GM18867 (cell line): ENCODE measurements at regions not wholly inside any gene's neighbourhood (a gene's known extent, or its start where the extent isn't known, plus 50 kb on each side); places are given as distances from the start of the nearest gene placed in this dataset.

ENCODE experiments used
- ATAC-seq: cut with Tn5 transposase; IDR thresholded peaks from one replicate; pipeline ENCODE4 v1.9.1; 2021; ENCODE audit warnings: mild to moderate bottlenecking, moderate library complexity; ENCODE audit not compliant: unreplicated experiment

DNA sequence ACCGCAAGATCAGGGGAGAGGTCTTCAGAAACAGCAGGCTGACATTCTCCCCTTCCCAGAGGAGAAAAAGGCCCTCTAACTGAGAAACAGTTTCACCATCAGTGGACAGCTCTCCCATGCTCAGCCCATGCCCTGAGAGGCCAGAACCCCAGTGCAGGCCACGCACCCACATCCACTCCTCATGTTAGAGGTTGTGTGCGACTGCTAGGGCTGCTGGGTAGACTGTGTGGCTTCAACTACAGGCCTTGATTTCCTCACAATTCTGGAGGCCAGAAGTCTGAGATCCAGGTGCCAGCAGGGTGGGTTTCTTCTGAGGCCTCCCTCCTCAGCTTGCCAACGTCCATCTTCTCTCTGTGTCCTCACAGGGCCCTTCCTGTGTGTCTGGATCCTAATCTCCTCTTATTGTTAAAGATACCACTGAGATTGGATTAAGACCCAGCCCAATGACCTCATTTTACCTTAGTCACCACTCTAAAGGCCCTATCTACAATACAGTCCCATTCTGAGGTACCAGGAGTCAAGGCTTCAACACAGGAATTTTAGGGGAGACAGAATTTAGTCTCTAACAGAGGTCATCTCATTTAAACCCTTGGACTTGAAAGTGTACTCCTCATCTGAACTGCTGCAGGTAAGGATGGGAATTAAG, 67.7 kb upstream of the CD93 start:
- ATAC-seq = no peak

DNA sequence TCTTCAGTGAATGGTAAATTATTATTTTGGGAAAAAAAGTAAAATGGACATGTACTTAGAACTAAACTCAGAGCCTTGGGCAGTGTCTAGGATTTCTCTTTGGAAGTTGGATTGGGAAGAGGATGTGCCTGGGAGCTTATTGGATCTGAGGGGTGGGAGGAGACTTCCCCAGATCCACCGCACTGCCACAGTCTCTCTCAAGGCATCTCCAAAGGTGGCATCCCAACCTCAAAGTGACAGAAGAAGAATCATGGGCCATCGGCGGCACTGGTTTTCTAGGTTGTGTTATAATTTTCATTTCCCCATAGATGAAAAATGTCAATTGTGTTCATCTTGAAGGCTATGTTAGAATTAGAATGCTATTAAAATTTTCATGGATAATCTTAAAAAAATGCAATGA, 66.8 kb upstream of the CD93 start:
- no peak for ATAC-seq

DNA sequence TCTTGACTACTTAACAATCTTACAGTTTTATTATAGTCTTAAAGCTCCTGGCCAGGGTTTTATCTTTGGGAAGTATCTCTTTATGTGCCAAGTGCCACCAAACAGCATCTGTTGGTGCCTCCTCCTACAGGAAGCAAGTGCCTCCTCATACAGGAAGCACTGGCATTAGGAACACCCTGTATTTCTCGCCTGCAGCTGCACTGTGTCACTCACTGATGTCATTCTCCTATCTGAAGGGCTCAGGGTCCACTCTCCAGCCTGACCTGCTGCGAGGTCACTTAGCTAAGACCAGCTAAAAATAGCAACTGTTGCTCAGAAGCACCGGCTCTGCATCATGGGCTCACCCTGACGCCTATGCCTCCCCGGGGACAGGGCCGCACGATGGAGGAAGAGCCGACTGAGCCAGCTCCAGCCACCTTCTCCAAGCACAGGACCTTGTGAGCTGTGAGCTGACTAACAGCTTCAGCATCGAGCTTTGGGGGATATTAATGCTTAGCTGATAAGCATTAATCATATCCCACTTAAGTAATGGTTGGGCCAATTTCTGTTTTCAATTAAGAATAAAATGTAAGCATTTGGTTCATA, 66.3 kb upstream of the CD93 start:
- no peak for ATAC-seq

DNA sequence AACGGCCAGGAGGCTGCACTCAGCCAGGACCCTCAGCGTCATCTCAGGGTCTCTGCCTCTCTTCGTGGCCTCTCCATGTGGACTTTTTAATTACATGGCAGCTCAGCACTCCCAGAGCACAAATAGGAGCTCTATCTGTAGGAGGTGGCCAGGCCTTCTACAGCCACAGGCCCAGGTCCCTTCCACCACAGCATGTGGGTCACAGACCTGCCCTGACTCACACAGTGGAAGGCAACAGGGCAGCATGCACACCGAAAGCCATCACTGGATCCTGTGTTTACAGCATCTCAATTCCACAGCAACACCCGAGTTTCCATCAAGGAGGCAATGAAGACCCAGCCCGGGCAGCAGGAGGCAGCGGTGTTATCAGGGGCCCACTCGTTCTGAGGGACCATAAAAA, 65.8 kb upstream of the CD93 start:
- ATAC-seq = no peak

DNA sequence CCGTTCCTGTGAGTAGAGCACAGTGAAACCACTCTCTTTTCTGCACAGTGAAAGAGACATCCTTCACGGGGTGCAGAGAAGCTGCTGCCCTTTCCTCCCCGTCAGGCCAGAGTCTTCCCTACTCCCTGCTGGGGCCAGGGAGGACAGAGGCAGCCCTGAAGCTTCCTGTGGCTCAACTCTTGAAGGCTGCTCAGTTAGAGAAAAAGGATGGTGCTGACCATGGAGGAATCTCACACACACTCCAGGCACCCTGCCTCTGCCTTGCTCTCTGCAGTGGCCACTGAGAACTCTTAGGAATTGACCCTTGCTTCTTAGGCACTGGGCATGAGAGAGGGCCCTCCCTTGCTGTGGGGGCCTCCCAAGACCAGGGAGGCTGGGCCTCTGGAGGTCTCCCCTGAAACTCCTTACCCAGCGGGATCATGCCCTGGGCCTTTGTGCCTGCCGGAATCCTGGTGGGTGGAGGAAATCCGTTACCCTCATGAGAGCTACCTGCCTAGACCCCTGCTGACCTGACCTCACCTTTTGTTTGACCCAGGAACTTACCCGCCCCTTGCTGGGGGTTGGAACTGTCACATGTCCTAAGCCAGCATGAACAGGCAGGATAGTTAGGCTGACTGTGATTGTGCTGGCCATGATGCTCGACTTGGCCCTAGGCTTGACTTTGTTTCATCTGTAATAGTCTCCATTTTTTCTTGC, 65.0 kb upstream of the CD93 start:
- no peak for ATAC-seq

DNA sequence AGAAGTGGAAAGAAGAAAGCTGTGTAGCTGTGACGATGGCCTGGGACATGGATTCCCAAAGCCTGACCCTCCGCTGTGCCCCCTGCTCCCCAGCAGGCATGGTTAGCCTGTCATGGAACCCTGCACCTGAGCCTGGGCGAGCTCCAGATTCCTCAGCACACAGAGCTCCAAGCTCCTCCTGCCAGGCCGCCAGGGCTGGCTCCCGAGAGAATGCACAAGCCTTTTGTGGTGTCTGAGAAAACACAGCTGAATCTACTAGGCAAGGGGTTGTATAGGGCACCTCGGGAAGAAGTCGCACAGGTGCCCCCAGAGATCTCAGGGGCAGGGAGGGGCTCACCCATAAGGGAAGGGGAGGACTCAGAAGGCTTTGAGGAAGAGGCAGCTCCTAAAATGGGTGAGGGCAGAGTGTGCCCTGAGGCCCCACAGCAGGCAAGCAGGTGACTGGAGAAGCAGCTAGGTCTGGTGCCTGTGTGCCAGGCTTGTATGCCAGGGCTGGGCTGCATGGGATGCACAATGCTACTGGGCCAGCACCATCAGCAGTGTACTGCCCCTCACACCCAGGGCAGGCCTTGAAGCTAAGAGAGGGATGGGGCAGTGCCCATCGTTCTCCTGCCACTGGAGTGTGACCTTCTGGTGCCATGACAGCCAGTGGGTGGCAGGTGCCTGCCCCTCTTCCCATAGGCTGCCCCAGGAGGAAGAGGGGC, 64.3 kb upstream of the CD93 start:
- ATAC-seq = no peak

DNA sequence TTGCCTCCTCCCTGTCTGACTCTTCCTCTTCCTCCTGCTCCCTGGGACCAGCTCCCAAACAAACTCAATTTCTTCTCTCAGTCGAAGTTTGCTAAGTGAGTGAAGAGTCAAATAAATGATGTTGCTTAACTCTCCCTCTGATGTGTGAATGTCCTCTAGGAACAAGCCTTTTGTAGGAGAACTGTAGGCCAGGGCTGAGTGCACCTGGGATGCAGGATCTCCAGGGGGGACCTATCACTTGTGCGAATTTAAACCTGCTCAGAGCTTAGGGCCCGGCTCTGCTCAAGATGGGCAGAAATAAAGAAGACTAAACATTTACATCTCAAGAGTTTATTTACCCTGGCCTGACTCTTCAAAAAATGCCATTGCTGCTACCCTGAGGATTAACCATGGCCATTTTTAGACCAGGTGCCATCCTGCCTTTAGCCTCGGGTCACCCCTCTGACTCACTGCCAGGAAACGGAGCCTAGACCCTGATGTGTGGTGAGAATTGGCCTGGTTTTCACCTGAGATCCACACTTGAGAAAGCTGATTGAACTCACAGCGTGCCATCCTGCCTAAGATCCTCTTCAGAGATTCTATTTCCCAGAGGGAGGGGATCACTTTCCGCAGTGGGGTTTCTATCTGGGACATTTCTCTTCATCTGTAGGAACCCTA, 63.6 kb upstream of the CD93 start:
- ATAC-seq = no peak

DNA sequence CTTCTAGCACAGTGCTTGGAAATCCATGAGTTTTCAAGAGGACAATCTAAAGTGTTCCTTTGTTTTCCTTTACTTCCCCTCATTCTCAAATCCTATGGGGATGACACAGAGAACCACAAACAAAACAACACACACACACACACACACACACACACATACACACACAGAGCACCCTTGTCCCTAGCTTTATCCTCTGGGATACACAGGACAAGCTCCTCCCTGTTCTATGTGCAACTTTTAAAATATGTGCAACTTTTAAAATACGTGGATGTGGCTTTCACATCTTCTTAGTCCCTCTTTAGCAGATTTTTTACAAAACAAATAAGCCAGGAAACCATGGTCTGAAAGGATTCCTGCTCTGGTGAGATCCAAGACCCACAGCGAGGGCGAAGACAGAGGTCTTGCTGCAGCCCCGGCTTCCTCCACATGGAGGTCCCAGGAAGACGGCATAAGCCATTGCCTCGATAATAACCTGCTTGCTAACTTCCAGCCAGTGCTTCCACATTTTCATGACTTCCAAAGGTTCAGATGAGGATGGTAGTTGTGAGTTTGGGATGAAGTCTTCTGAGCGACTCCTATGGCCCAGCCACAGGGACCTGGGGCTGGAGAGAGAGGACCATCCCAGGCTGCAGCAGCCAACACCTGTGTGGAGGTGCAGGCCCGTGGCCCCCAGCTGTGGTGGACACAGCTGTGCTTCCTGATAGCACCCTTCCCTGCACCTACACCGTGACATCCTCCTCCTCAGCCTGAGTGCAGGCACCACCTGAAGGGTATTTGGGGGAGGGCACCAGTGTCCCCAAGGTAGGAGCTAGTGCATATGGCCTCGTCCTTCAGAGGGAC, 62.8 kb upstream of the CD93 start:
- no peak for ATAC-seq

DNA sequence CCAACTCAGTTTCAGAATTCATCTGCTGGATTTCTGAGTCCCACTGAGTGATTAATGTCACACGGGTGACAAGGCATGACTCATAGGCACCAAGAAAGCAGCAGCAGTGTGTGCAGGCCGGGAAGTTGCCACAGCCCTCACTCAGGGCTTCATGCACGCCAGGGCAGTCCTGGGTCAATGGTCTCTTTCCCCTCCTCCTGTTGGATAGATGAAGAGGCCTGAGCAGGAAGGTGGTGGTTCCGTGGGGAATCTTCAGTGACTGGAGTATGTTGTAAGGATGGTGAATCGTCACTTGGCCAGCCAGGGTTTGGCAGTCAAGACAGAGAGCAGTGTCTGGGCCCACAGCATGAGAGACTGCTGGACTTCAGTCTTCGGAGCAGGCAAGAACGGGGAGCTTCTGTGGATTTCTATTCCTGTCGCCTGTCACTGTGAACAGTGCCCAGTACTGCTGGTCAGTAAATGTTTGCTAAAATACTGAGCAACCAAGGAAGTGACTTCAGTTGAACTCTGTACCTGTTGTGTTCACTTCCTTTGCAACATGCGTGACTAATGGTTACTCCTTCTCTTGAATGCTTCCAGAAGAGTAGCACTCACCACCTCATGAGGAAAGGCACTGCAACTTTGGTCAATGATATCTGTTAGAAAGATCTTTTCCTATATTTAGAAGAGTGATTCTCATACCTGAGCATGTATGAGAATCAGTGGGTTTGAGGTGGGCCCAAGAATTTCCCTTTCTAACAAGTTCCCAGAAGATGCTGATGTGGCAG, 62.0 kb upstream of the CD93 start:
- peak; percentile 75 for ATAC-seq

DNA sequence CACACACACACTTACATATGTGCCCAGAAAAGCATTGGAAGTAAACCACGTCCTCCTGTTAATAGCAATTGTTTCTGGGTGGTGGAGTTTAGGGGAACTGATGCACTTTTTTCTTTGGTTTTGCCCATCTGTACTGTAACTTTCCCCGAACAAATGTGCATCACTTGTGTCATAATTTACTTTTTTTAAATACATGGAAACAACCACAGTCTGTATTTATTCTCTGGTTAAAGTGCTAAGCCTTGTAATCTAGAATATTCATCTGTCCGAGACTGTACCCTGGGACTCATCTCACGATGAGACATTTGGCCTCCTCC, 61.5 kb upstream of the CD93 start:
- ATAC-seq = no peak

DNA sequence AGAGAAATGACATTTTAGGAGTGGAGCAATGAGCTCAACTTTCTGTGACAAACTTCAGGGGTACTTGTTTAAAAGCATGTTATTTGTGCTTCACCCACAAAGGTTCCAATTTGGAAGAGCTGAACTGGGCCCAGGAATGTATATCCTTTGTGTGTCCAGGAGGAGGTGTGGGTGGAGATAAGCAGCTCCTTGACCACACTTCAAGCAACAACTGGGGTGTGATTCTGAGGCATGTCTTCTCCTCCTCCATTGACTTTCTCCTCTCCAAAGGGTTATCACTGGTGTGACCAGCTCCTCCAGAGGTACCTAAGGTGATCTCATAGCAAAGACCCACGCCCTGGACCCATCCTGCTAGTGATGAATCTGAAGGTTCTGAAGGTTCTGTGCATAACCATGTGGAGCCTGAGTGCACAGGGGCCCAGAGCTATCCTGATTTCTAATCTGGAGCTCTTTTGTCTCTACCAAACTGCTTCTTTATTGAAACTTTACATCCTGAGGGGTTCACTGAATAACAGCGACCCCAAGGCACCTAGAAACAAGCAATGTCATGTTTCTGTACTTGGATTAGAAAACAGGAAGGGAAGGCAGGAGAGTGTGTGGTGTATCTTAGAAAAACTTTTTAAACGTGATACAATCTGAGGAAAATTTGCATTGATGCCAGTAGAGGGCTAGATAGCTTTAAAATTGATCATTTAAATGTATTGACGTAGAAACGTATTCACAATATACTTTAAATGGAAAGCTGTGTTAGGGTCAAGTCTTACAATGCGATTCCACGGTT, 60.9 kb upstream of the CD93 start:
- ATAC-seq = no peak

DNA sequence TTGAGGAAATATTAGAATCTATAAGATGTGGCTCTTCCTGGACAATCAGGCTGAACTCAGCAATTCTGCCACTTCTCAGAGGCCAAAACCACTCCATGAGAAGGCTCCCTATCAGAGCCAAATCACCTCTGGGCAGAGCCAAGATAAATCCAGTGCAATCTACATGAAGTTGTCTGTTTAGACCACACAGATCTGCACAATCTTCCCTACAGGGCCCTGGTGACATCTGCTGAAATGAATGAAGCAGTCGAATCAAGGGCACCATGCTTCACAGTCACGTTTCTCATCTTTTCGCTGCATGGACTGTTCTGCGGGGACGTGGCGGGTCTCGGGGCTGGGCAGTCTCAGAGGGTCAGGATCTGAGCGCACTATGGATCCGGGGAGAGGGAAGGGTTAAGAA, 60.1 kb upstream of the CD93 start:
- no peak for ATAC-seq

DNA sequence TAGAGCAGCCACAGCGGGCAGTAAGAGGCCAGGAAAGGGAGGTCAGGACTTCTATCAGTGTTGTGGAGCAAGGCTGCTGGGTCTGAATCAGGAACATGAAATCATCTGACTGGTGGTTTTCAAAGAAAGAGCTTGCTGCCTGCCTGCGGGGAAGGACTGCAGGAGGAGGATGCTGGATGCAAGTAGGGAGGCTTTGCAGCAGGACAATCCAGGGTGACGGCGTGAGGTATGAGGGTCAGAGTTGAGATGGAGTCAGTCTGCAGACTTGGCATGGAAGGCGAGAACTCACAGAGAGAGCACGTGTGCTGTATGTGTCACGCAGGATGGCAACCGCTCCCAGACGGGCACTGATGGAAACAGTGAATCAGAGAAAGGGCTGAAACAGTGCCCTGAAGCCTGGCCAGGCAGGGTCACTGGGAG, 59.2 kb upstream of the CD93 start:
- ATAC-seq = no peak

DNA sequence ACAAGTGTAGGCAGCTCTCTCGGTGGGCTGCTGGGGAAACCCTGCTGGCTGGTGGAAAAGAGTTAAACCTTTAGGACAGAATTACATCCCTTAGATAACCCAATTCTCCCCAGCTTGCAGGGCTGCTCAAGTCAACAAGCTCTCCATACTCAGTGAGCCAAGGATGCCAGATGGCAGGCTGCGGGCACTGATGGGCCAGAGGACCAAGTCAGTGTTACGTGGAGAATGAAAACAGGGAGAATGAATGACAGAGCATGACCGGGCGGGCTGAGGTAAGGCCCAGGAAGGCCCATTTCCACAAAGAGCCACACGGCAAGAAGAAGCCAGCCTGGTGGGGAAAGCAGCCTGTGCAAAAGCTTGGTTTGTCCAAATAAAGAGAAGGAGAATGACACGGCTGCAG, 58.7 kb upstream of the CD93 start:
- no peak for ATAC-seq

DNA sequence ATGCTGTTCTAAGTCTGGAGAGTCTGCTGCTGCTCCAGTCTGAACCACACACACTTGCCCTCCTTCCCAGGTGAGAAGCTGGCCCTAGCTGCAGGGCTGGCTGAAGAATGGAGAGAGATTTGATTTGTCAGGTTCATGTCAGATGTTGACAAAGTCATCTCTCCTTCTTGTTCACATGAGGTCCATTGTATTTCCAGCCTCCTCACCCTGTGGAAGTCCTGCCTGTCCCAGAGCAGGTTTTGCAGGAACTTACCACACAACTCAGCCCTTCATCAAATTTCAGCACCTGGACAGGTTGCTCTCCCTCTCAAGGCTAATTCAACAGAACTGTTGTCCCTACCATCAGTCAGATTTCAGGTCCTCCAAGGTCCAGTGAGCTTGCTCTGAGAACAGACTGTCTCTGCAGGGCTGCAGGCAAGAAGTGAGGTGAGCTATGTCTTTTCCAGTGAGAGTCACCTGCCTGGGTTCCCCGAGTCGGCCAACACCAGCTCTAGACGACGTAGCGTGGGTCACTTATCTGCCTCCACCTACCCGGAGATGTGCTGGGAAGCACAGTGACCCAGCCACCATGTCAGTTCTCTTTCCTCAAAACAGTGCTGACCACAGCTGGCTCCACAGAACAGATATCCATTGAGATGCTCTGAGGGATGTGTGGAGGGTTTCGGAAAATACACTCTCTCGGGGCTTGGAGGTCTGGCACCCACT, 58.0 kb upstream of the CD93 start:
- no peak for ATAC-seq

DNA sequence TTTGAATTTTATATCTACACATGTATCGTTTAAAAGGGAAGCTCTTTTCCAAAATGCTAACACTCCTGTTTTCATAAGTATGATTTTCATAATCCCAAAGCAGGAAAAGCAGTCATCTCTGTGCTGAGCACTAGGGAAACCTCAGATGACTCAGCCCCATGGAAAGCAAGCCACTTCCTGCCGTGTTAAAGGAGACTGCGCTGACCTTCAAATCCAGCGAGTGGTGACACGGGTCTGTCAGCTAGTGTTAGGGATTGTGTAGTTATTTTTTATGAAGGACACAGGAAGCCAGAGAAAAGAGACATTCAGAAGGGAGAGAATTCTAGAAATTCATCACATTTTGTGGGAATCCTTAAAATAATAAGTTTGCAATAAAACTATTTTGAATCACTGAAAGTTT, 57.0 kb upstream of the CD93 start:
- no peak for ATAC-seq

DNA sequence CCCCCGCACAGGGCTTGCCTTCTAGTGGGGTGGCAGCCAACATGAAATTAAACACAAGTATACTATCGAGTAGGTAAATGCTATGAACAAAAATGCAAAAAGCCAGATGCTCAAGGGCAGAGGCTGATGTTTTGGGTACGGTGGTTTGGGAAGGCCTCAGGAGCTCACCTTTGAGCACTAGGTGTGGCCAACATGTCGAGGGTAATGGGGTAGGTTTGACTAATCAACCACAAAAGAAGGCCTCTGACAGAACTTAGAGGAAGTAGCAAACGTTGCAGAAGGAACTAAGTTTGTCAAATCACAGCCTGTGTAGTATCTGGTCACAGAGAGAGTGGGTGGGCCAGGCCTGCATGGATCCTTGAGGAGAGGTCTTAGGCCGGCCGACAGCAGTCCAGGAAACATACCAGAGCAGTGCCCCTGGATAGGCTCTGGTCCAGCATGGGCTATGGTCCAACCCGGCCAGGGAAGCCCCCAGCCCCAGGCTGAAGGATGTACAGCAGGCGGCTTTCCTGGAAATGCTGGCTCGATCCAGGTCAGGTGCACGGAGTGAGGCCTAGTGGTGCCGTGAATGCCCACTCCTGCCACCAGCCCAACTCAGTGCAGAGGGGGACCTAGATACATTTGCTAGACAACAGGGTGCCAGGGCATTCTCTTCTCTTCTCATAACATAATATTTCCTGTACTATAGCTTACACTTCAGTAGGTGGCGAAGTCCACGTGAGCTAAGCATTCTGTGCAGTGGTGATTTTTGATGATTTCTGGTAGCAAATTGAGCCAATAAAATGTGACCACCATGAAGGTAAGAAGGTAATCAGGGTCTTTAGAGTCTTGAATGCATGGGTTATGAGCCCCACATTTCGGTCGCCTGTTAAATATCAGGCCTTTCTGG, 56.3 kb upstream of the CD93 start:
- peak; percentile 89 for ATAC-seq
